CD4-positive, alpha-beta memory T cell (primary cell): ENCODE measurements at regions not wholly inside any gene's neighbourhood (a gene's known extent, or its start where the extent isn't known, plus 50 kb on each side); places are given as distances from the start of the nearest gene placed in this dataset.

Experiments used
- CTCF ChIA-PET: fragments of 350-600 bp; sonication (Branson Sonifier 250); formaldehyde crosslinking; loops from one replicate; lab custom pipeline; 2021; ENCODE audit warnings: inconsistent platforms; ENCODE audit not compliant: partially characterized antibody; lab: Charles Lee
- POLR2A ChIA-PET: fragments of 350-600 bp; sonication (Branson Sonifier 250); formaldehyde crosslinking; loops from one replicate; lab custom pipeline; 2021; ENCODE audit not compliant: partially characterized antibody; lab: Charles Lee
- DNase-seq, 5 donors: peaks; one replicate each; pipeline versions ENCODE4 v3.0.0 to v3.0.0-alpha.2; 2020 to 2022; ENCODE audit warnings: mixed read lengths in 1 of 5
- H3K27ac ChIP-seq: one replicate; pipeline ENCODE4 v1.7.0; 2013; ENCODE audit warnings: low read depth, low read length
- H3K27me3 ChIP-seq: 2 replicates; pipeline ENCODE4 v1.7.0; 2013; ENCODE audit warnings: mild to moderate bottlenecking, low read length, moderate library complexity; ENCODE audit not compliant: insufficient read depth
- H3K36me3 ChIP-seq: 2 replicates; pipeline ENCODE4 v1.7.0; 2013; ENCODE audit warnings: mild to moderate bottlenecking, low read length, moderate library complexity; ENCODE audit not compliant: insufficient read depth
- H3K4me1 ChIP-seq: 2 replicates; pipeline ENCODE4 v1.7.0; 2013; ENCODE audit warnings: mild to moderate bottlenecking, low read length, moderate library complexity; ENCODE audit not compliant: insufficient read depth
- H3K4me3 ChIP-seq, 2 donors: one replicate each; pipeline ENCODE4 v1.7.0; 2013; ENCODE audit warnings: low read length in 2 of 2, mild to moderate bottlenecking in 1 of 2
- H3K9me3 ChIP-seq, 2 donors: one replicate each; pipeline ENCODE4 v1.7.0; 2013; ENCODE audit warnings: low read length in 2 of 2, control low read depth in 1 of 2; ENCODE audit not compliant: control insufficient read depth in 1 of 2
- H3K27ac Mint-ChIP-seq, 7 donors: one replicate each; pipeline ENCODE4 v1.8.0; 2020 to 2021; ENCODE audit warnings: mixed read lengths in 7 of 7, mild to moderate bottlenecking in 6 of 7, inconsistent platforms in 3 of 7, moderate library complexity in 3 of 7
- H3K27me3 Mint-ChIP-seq, 2 donors: one replicate each; pipeline ENCODE4 v1.8.0; 2020 to 2021; ENCODE audit warnings: mixed read lengths in 2 of 2
- H3K36me3 Mint-ChIP-seq, 2 donors: one replicate each; pipeline ENCODE4 v1.8.0; 2020 to 2021; ENCODE audit warnings: mixed read lengths in 2 of 2, inconsistent platforms in 1 of 2, mild to moderate bottlenecking in 1 of 2
- H3K4me1 Mint-ChIP-seq, 4 donors: one replicate each; pipeline ENCODE4 v1.8.0; 2020 to 2021; ENCODE audit warnings: mixed read lengths in 4 of 4, mild to moderate bottlenecking in 1 of 4
- H3K4me3 Mint-ChIP-seq, 8 donors: one replicate each; pipeline ENCODE4 v1.8.0; 2020 to 2021; ENCODE audit warnings: mixed read lengths in 8 of 8, mild to moderate bottlenecking in 7 of 8, moderate library complexity in 6 of 8, inconsistent platforms in 3 of 8
- H3K9me3 Mint-ChIP-seq, 8 donors: one replicate each; pipeline ENCODE4 v1.8.0; 2020 to 2021; ENCODE audit warnings: mixed read lengths in 8 of 8, mild to moderate bottlenecking in 5 of 8, inconsistent platforms in 3 of 8, moderate library complexity in 1 of 8
- intact Hi-C: fragments of 100-400 bp; cut with micrococcal nuclease; formaldehyde crosslinking; loops from one replicate; pipeline ENCODE4 v1.15.1; 2023

GRCh38 chr1:172931340-172931739 is 119.4 kb downstream of the TNFSF18 start:
- DNase-seq: no peak
- H3K27me3 Mint-ChIP-seq: no peaks in the 10 kb centered on the region
- H3K27ac ChIP-seq: no peak overlapping the region
- H3K4me3 Mint-ChIP-seq: no peak overlapping the region
- intact Hi-C loops: no loop called here
- H3K4me3 ChIP-seq: no peak overlapping the region
- H3K9me3 Mint-ChIP-seq: no peaks in the 10 kb centered on the region
- ChIA-PET POLR2A (interaction anchor here (0.6 kb wide), 1 partner anchor 69 kb away, joined by 6 read pairs; no protein-coding TSS in a partner anchor), CTCF (interaction anchor here (1.2 to 1.3 kb wide), 2 partner anchors 14 to 105 kb away, joined by 3 to 5 read pairs; no protein-coding TSS in a partner anchor)
- H3K4me1 ChIP-seq: peaks cover 16% of the 10 kb centered on the region
- no peak overlapping the region for H3K27ac Mint-ChIP-seq
- no peaks in the 10 kb centered on the region for H3K9me3 ChIP-seq
- no peaks in the 10 kb centered on the region for H3K36me3 ChIP-seq
- H3K27me3 ChIP-seq: no peaks in the 10 kb centered on the region
- H3K36me3 Mint-ChIP-seq: no peaks in the 10 kb centered on the region
- peaks cover 12 to 26% (median 15%) of the 10 kb centered on the region in 4 donors for H3K4me1 Mint-ChIP-seq

- no peak for DNase-seq
- no peaks in the 10 kb centered on the region for H3K36me3 Mint-ChIP-seq
- H3K27me3 Mint-ChIP-seq: no peaks in the 10 kb centered on the region
- Histone ChIP-seq H3K4me1 (peaks cover 16% of the 10 kb centered on the region), H3K9me3 (no peaks in the 10 kb centered on the region), H3K27me3 (no peaks in the 10 kb centered on the region), H3K4me3 (no peak overlapping the region), H3K36me3 (no peaks in the 10 kb centered on the region), H3K27ac (no peak overlapping the region)
- CTCF ChIA-PET: interaction anchor here (1.2 to 1.3 kb wide), 2 partner anchors 14 to 106 kb away, joined by 3 to 5 read pairs; no protein-coding TSS in a partner anchor
- H3K9me3 Mint-ChIP-seq: no peaks in the 10 kb centered on the region
- no peak overlapping the region for H3K27ac Mint-ChIP-seq
- POLR2A ChIA-PET: no interaction called here
- intact Hi-C loops: no loop called here
- no peak overlapping the region for H3K4me3 Mint-ChIP-seq
- peaks cover 12 to 26% (median 15%) of the 10 kb centered on the region in 4 donors for H3K4me1 Mint-ChIP-seq
These were observed 119.0 kb downstream of the TNFSF18 start for GRCh38 chr1:172931761-172932160.

GRCh38 chr1:172932981-172933380 is 117.8 kb downstream of the TNFSF18 start:
- ChIA-PET CTCF (no interaction called here), POLR2A (no interaction called here)
- Mint-ChIP-seq H3K27ac (peak overlapping the region in 1 of 7 donors; percentile 5), H3K4me1 (peaks cover 12 to 26% (median 15%) of the 10 kb centered on the region in 4 donors), H3K27me3 (no peaks in the 10 kb centered on the region), H3K36me3 (no peaks in the 10 kb centered on the region), H3K4me3 (peak overlapping the region in 1 of 8 donors; percentile 4), H3K9me3 (peaks cover 0 to 1% (median 0%) of the 10 kb centered on the region in 8 donors)
- H3K9me3 ChIP-seq: no peaks in the 10 kb centered on the region
- no peaks in the 10 kb centered on the region for H3K36me3 ChIP-seq
- no peak overlapping the region for H3K4me3 ChIP-seq
- intact Hi-C loops: no loop called here
- H3K27ac ChIP-seq: no peak overlapping the region
- DNase-seq: no peak
- H3K27me3 ChIP-seq: no peaks in the 10 kb centered on the region
- peaks cover 16% of the 10 kb centered on the region for H3K4me1 ChIP-seq

GRCh38 chr1:172934417-172934762 is 116.4 kb downstream of the TNFSF18 start:
- Mint-ChIP-seq H3K9me3 (peaks cover 0 to 4% (median 0%) of the 10 kb centered on the region in 8 donors), H3K4me3 (peak overlapping the region in 1 of 8 donors; percentile 3), H3K27me3 (no peaks in the 10 kb centered on the region), H3K4me1 (peaks cover 12 to 26% (median 15%) of the 10 kb centered on the region in 4 donors), H3K27ac (peak overlapping the region in 1 of 7 donors; percentile 38), H3K36me3 (no peaks in the 10 kb centered on the region)
- H3K9me3 ChIP-seq: no peaks in the 10 kb centered on the region
- intact Hi-C loops: no loop called here
- H3K27me3 ChIP-seq: no peaks in the 10 kb centered on the region
- no peaks in the 10 kb centered on the region for H3K36me3 ChIP-seq
- DNase-seq: no peak
- no peak overlapping the region for H3K4me3 ChIP-seq
- ChIA-PET POLR2A (no interaction called here), CTCF (no interaction called here)
- H3K4me1 ChIP-seq: peaks cover 16% of the 10 kb centered on the region
- H3K27ac ChIP-seq: no peak overlapping the region

GRCh38 chr1:172935062-172935592 is 115.6 kb downstream of the TNFSF18 start:
- Histone ChIP-seq H3K36me3 (no peaks in the 10 kb centered on the region), H3K27me3 (no peaks in the 10 kb centered on the region), H3K4me3 (no peak overlapping the region), H3K9me3 (no peaks in the 10 kb centered on the region), H3K27ac (no peak overlapping the region), H3K4me1 (peaks cover 16% of the 10 kb centered on the region)
- no peaks in the 10 kb centered on the region for H3K36me3 Mint-ChIP-seq
- H3K27ac Mint-ChIP-seq: no peak overlapping the region
- H3K27me3 Mint-ChIP-seq: no peaks in the 10 kb centered on the region
- no peak for DNase-seq
- intact Hi-C loops: no loop called here
- H3K9me3 Mint-ChIP-seq: peaks cover 0 to 4% (median 0%) of the 10 kb centered on the region in 8 donors
- ChIA-PET CTCF (no interaction called here), POLR2A (no interaction called here)
- H3K4me3 Mint-ChIP-seq: no peak overlapping the region
- H3K4me1 Mint-ChIP-seq: peaks cover 12 to 26% (median 15%) of the 10 kb centered on the region in 4 donors

GRCh38 chr1:172936088-172936645 is 114.6 kb downstream of the TNFSF18 start:
- no peak for DNase-seq
- ChIA-PET POLR2A (no interaction called here), CTCF (no interaction called here)
- no peak overlapping the region for H3K4me3 Mint-ChIP-seq
- intact Hi-C loops: no loop called here
- Histone ChIP-seq H3K4me1 (peaks cover 16% of the 10 kb centered on the region), H3K27ac (no peak overlapping the region), H3K9me3 (no peaks in the 10 kb centered on the region), H3K36me3 (no peaks in the 10 kb centered on the region), H3K4me3 (no peak overlapping the region), H3K27me3 (no peaks in the 10 kb centered on the region)
- H3K9me3 Mint-ChIP-seq: peaks cover 0 to 4% (median 0%) of the 10 kb centered on the region in 8 donors
- no peaks in the 10 kb centered on the region for H3K27me3 Mint-ChIP-seq
- H3K36me3 Mint-ChIP-seq: no peaks in the 10 kb centered on the region
- peaks cover 12 to 26% (median 15%) of the 10 kb centered on the region in 4 donors for H3K4me1 Mint-ChIP-seq
- H3K27ac Mint-ChIP-seq: no peak overlapping the region

GRCh38 chr1:172938681-172939080 is 112.1 kb downstream of the TNFSF18 start:
- Mint-ChIP-seq H3K36me3 (no peaks in the 10 kb centered on the region), H3K27me3 (no peaks in the 10 kb centered on the region), H3K27ac (no peak overlapping the region), H3K4me1 (peaks cover 7 to 15% (median 9%) of the 10 kb centered on the region in 4 donors), H3K9me3 (peaks cover 0 to 4% (median 0%) of the 10 kb centered on the region in 8 donors), H3K4me3 (no peak overlapping the region)
- H3K27ac ChIP-seq: no peak overlapping the region
- intact Hi-C loops: no loop called here
- DNase-seq: no peak
- no peaks in the 10 kb centered on the region for H3K36me3 ChIP-seq
- ChIA-PET CTCF (no interaction called here), POLR2A (no interaction called here)
- H3K9me3 ChIP-seq: no peaks in the 10 kb centered on the region
- peaks cover 12% of the 10 kb centered on the region for H3K4me1 ChIP-seq
- no peaks in the 10 kb centered on the region for H3K27me3 ChIP-seq
- H3K4me3 ChIP-seq: no peak overlapping the region
